ENCODE measurements at regions not wholly inside any gene's neighbourhood (a gene's known extent, or its start where the extent isn't known, plus 50 kb on each side); places are given as distances from the start of the nearest gene placed in this dataset.

- Mint-ChIP-seq H3K4me3 (no peak overlapping the region), H3K4me1 (no peaks in the 10 kb centered on the region), H3K9me3 (no peaks in the 10 kb centered on the region), H3K36me3 (ENCODE audit: low read depth) (no peaks in the 10 kb centered on the region), H3K27ac (no peak overlapping the region), H3K27me3 (no peaks in the 10 kb centered on the region)
- ChIA-PET POLR2A (no interaction called here), CTCF (no interaction called here)
- no peak for DNase-seq
These were observed 201.0 kb upstream of the GBE1 start for GRCh38 chr3:81962396-81962795.

DNA sequence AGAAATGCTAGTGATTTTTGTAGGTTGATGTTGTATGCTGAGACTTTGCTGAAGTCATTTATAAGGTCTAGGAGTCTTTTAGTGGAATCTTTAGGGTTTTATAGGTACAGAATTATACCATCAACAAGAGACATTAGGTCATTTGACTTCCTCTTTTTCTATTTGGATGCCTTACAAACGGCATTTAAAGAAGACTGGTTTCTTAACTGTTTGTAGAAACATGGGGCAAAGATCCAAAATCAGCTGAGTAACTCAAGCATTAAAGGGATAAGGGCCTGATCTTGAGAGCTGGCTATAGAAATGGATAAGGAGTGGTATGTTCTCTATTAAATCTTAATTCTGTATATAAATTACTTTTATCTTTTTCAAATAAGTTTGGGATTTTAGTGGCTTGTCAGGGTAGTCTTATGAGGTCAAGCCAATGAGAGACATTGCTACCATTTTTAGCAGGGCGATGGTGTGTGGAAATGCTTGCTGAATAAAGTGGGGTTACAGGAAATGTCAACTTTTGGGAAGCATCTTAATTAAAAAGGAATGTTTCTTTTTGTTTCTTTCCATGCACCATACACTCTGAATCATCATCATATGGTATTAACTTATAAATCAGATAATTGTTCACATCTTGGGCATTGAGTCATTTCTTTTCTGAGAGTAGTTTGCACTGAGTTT, 197.7 kb upstream of the GBE1 start:
- Mint-ChIP-seq H3K4me3 (no peak overlapping the region), H3K9me3 (no peaks in the 10 kb centered on the region), H3K27ac (no peak overlapping the region), H3K4me1 (no peaks in the 10 kb centered on the region), H3K27me3 (no peaks in the 10 kb centered on the region), H3K36me3 (ENCODE audit: low read depth) (no peaks in the 10 kb centered on the region)
- no peak for DNase-seq
- CTCF ChIA-PET, result no interaction called here
- POLR2A ChIA-PET, result no interaction called here

GRCh38 chr3:81955878-81956277, 194.4 kb upstream of the GBE1 start:
- ChIA-PET POLR2A (no interaction called here), CTCF (no interaction called here)
- no peaks in the 10 kb centered on the region for H3K9me3 Mint-ChIP-seq
- no peak overlapping the region for H3K27ac Mint-ChIP-seq
- H3K27me3 Mint-ChIP-seq, result no peaks in the 10 kb centered on the region
- no peaks in the 10 kb centered on the region for H3K36me3 Mint-ChIP-seq (ENCODE audit: low read depth)
- H3K4me3 Mint-ChIP-seq, result no peak overlapping the region
- H3K4me1 Mint-ChIP-seq, result no peaks in the 10 kb centered on the region
- DNase-seq, result no peak

- DNase-seq, result no peak
- no peak overlapping the region for H3K4me3 Mint-ChIP-seq
- H3K27ac Mint-ChIP-seq, result no peak overlapping the region
- no peaks in the 10 kb centered on the region for H3K27me3 Mint-ChIP-seq
- CTCF ChIA-PET, result no interaction called here
- no peaks in the 10 kb centered on the region for H3K36me3 Mint-ChIP-seq (ENCODE audit: low read depth)
- POLR2A ChIA-PET, result no interaction called here
- no peaks in the 10 kb centered on the region for H3K4me1 Mint-ChIP-seq
- H3K9me3 Mint-ChIP-seq, result no peaks in the 10 kb centered on the region
These were observed 191.7 kb upstream of the GBE1 start for GRCh38 chr3:81953111-81953510.

DNA sequence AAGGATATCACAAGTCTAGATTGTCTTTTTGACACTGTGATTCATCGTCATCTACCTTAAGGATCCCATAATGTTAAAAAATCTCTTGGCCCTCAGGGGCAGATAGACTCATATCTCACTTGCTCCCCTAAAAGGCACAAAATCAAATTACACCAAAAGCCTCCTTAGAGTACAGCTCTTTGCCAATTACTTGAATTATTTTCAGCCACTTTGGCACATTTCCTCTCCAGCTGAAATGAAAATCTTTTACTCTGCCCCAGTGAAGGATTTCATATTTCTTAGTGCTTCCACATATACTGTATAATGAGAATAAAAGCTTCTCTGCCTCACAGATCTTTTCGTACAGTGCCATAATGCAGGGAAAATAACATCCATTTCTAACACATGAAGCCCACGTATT, 190.7 kb upstream of the GBE1 start:
- H3K4me1 Mint-ChIP-seq, result no peaks in the 10 kb centered on the region
- H3K9me3 Mint-ChIP-seq, result no peaks in the 10 kb centered on the region
- POLR2A ChIA-PET, result no interaction called here

DNA sequence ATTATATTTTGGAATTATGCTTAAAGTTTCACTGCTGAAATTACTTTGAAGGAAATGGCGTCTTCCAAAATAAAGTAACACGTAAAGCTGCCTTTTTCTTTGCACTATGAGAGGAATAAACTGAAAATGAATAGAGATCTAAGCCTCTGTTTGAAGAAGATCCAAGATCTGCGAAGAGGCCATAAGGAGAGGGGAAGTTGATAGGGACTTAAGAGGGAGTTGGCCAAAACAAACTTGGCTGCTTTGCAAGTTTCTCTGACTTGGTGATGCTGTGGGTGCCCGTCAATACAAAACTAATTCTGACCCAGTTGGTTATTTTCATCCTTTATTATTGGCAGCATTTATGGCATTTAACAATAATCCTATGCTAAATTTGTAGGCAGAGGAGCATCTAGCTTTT, 190.2 kb upstream of the GBE1 start:
- Mint-ChIP-seq H3K27ac (no peak overlapping the region), H3K9me3 (no peaks in the 10 kb centered on the region), H3K4me1 (no peaks in the 10 kb centered on the region), H3K4me3 (no peak overlapping the region), H3K27me3 (no peaks in the 10 kb centered on the region), H3K36me3 (ENCODE audit: low read depth) (no peaks in the 10 kb centered on the region)
- CTCF ChIA-PET, result no interaction called here
- POLR2A ChIA-PET, result no interaction called here
- DNase-seq, result no peak

More for the DNA sequence above, 190.7 kb upstream of the GBE1 start:
- Mint-ChIP-seq H3K27ac (no peak overlapping the region), H3K4me3 (no peak overlapping the region), H3K27me3 (no peaks in the 10 kb centered on the region), H3K36me3 (ENCODE audit: low read depth) (no peaks in the 10 kb centered on the region)
- no peak for DNase-seq
- CTCF ChIA-PET, result no interaction called here

- Mint-ChIP-seq H3K4me1 (no peaks in the 10 kb centered on the region), H3K9me3 (no peaks in the 10 kb centered on the region), H3K36me3 (ENCODE audit: low read depth) (no peaks in the 10 kb centered on the region), H3K27ac (no peak overlapping the region), H3K4me3 (no peak overlapping the region), H3K27me3 (no peaks in the 10 kb centered on the region)
- POLR2A ChIA-PET, result no interaction called here
- no peak for DNase-seq
- CTCF ChIA-PET, result no interaction called here
These were observed 189.7 kb upstream of the GBE1 start for GRCh38 chr3:81951106-81951505.

- CTCF ChIA-PET, result no interaction called here
- POLR2A ChIA-PET, result no interaction called here
- Mint-ChIP-seq H3K27me3 (no peaks in the 10 kb centered on the region), H3K36me3 (ENCODE audit: low read depth) (no peaks in the 10 kb centered on the region), H3K9me3 (no peaks in the 10 kb centered on the region), H3K4me1 (no peaks in the 10 kb centered on the region), H3K27ac (no peak overlapping the region), H3K4me3 (no peak overlapping the region)
- DNase-seq, result no peak
These were observed 185.9 kb upstream of the GBE1 start for GRCh38 chr3:81947359-81947758.

DNA sequence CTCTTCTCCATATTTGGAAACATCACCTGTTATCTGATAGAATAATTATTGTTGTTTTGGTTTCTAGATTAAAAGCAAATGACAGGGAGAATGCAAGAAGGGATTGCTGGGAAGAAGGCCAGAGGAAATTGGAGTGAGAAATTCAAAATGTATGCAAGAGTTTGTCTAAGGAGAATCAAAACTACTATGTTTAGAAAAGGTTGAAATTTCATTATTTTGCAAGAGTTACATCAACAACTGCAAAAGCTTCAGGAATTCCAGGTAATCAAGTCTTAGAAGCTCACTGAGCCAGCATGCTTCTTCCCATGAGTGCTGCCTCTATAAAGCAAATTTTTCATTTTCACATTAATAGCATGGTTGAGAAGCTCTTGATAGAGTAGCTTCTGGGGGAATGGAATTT, 177.2 kb upstream of the GBE1 start:
- H3K4me3 Mint-ChIP-seq, result no peak overlapping the region
- no peaks in the 10 kb centered on the region for H3K9me3 Mint-ChIP-seq
- no peaks in the 10 kb centered on the region for H3K4me1 Mint-ChIP-seq
- CTCF ChIA-PET, result no interaction called here
- POLR2A ChIA-PET, result no interaction called here
- no peaks in the 10 kb centered on the region for H3K36me3 Mint-ChIP-seq (ENCODE audit: low read depth)
- no peak for DNase-seq
- no peak overlapping the region for H3K27ac Mint-ChIP-seq
- peaks cover 2% of the 10 kb centered on the region for H3K27me3 Mint-ChIP-seq

- Mint-ChIP-seq H3K4me3 (no peak overlapping the region), H3K27ac (no peak overlapping the region), H3K27me3 (peaks cover 2% of the 10 kb centered on the region), H3K36me3 (ENCODE audit: low read depth) (no peaks in the 10 kb centered on the region), H3K4me1 (no peaks in the 10 kb centered on the region), H3K9me3 (no peaks in the 10 kb centered on the region)
- ChIA-PET CTCF (no interaction called here), POLR2A (no interaction called here)
- DNase-seq, result no peak
These were observed 175.4 kb upstream of the GBE1 start for GRCh38 chr3:81936817-81937216.

DNA sequence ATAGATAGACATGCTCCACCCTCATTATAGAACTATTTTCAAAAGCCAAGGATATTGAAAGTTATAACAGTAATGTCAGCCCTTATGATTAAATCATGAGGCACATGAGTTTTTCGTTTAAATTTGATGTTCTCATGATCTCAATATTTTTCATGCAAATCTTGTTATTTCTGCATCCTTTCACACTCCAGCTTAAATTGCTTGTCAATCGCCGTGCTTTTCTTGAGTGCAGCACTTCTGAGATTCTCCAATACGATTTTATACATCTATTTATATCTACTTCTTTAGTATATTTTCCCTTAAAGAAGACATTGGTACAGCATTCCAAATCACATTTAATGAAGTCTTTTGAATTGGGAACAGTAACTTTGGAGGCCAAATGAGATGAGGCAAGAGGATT, 171.2 kb upstream of the GBE1 start:
- POLR2A ChIA-PET, result no interaction called here

GRCh38 chr3:81931265-81932251, 170.1 kb upstream of the GBE1 start:
- ChIA-PET POLR2A (no interaction called here), CTCF (no interaction called here)
- H3K9me3 Mint-ChIP-seq, result no peaks in the 10 kb centered on the region
- no peaks in the 10 kb centered on the region for H3K36me3 Mint-ChIP-seq (ENCODE audit: low read depth)
- H3K27ac Mint-ChIP-seq, result no peak overlapping the region
- no peaks in the 10 kb centered on the region for H3K27me3 Mint-ChIP-seq
- no peaks in the 10 kb centered on the region for H3K4me1 Mint-ChIP-seq
- H3K4me3 Mint-ChIP-seq, result no peak overlapping the region
- DNase-seq, result no peak

More for the DNA sequence above, 171.2 kb upstream of the GBE1 start:
- no peaks in the 10 kb centered on the region for H3K36me3 Mint-ChIP-seq (ENCODE audit: low read depth)
- H3K4me3 Mint-ChIP-seq, result no peak overlapping the region
- CTCF ChIA-PET, result no interaction called here
- no peaks in the 10 kb centered on the region for H3K9me3 Mint-ChIP-seq
- no peak for DNase-seq
- H3K27me3 Mint-ChIP-seq, result no peaks in the 10 kb centered on the region
- H3K4me1 Mint-ChIP-seq, result no peaks in the 10 kb centered on the region
- H3K27ac Mint-ChIP-seq, result no peak overlapping the region

DNA sequence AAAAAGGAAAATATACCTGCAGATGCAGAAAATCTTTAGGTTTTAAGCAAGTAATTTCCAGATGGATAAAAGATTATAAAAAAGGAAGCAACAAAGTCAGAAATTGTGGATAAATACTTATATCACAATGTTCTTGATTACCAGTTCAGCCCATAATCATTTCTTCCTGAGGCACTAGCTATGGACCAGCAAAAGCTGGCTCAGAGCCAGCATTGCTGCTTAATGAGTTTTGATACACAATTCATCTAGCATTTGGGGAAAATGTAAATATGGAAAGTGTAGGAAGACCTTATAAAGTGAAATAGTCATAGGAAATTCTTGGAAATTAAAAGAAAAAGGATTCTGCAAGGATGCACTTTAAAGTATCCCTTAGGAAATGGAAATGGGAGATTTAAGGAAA, 168.3 kb upstream of the GBE1 start:
- no peaks in the 10 kb centered on the region for H3K9me3 Mint-ChIP-seq
- H3K4me1 Mint-ChIP-seq, result no peaks in the 10 kb centered on the region
- H3K4me3 Mint-ChIP-seq, result no peak overlapping the region
- CTCF ChIA-PET, result no interaction called here
- no peaks in the 10 kb centered on the region for H3K27me3 Mint-ChIP-seq
- DNase-seq, result no peak
- POLR2A ChIA-PET, result no interaction called here
- H3K27ac Mint-ChIP-seq, result no peak overlapping the region
- H3K36me3 Mint-ChIP-seq (ENCODE audit: low read depth), result no peaks in the 10 kb centered on the region

- Mint-ChIP-seq H3K4me1 (no peaks in the 10 kb centered on the region), H3K27me3 (no peaks in the 10 kb centered on the region), H3K9me3 (no peaks in the 10 kb centered on the region), H3K27ac (no peak overlapping the region), H3K4me3 (no peak overlapping the region), H3K36me3 (ENCODE audit: low read depth) (no peaks in the 10 kb centered on the region)
- ChIA-PET CTCF (no interaction called here), POLR2A (no interaction called here)
- DNase-seq, result no peak
These were observed 166.4 kb upstream of the GBE1 start for GRCh38 chr3:81927811-81928210.
